Lower lobe of right lung (tissue), 2 donors: ENCODE measurements at regions not wholly inside any gene's neighbourhood (a gene's known extent, or its start where the extent isn't known, plus 50 kb on each side); places are given as distances from the start of the nearest gene placed in this dataset.

Experiments
- ATAC-seq, 2 donors: fragments of 200-7000 bp; cut with Tn5 transposase; one replicate each; pipeline ENCODE4 v1.9.1; 2020 to 2022; ENCODE audit warnings: mild to moderate bottlenecking in 2 of 2, moderate library complexity in 2 of 2
- DNase-seq: peaks from one replicate; pipeline ENCODE4 v3.0.0-alpha.2; 2020
- H3K27ac ChIP-seq: fragments of 200-600 bp; one replicate; pipeline ENCODE4 v1.8.0; 2022
- H3K27me3 ChIP-seq: fragments of 200-600 bp; one replicate; pipeline ENCODE4 v1.8.0; 2022; ENCODE audit warnings: low read depth
- H3K36me3 ChIP-seq: fragments of 200-600 bp; one replicate; pipeline ENCODE4 v1.8.0; 2022; ENCODE audit warnings: mild to moderate bottlenecking
- H3K4me1 ChIP-seq: fragments of 200-600 bp; one replicate; pipeline ENCODE4 v1.8.0; 2022
- H3K4me3 ChIP-seq: fragments of 200-600 bp; one replicate; pipeline ENCODE4 v1.8.0; 2022; ENCODE audit warnings: mild to moderate bottlenecking
- H3K9me3 ChIP-seq: fragments of 200-600 bp; one replicate; pipeline ENCODE4 v1.8.0; 2022
- CTCF ChIP-seq: fragments of 200-600 bp; IDR thresholded peaks from one replicate; pipeline ENCODE4 v1.8.0; 2022; ENCODE audit warnings: antibody characterized with exemption, mild to moderate bottlenecking
- intact Hi-C: fragments of 100-400 bp; cut with DNase I; formaldehyde crosslinking; loops from one replicate; pipeline ENCODE4 v1.11.0; 2022
- donor health status: DM: no; HTN: yes; CAD: no; lungs with severe emphysema.

GRCh38 chrX:121886557-121886956 lies 839.1 kb downstream of the GLUD2 start:
- no peaks in the 10 kb centered on the region for H3K9me3 ChIP-seq
- H3K4me1 ChIP-seq: no peaks in the 10 kb centered on the region
- H3K36me3 ChIP-seq: no peaks in the 10 kb centered on the region
- intact Hi-C loops: no loop called here
- ATAC-seq (no peak), DNase-seq (no peak)
- no peak overlapping the region for H3K4me3 ChIP-seq
- no peak overlapping the region for H3K27ac ChIP-seq
- no peak for TF ChIP-seq CTCF
- no peaks in the 10 kb centered on the region for H3K27me3 ChIP-seq

DNA sequence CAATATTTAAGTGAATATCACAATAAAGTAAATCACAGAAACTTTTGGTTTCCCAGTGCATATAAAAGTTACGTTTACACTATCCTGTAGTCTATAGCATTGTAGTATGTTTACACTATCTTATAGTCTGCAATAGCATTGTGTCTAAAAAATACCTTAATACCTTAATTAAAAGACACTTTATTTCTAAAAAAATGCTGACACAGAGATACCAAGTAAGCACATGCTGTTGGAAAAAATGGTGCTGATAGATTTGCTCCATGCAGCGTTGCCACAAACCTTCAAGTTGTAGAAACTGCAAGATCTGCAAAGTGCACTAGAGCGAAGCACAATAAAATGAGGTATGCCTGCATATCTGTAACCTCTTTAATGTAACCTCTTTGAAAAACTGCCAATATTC lies 847.3 kb downstream of the GLUD2 start:
- Histone ChIP-seq H3K36me3 (no peaks in the 10 kb centered on the region), H3K9me3 (no peaks in the 10 kb centered on the region), H3K27ac (no peak overlapping the region), H3K4me3 (no peak overlapping the region), H3K27me3 (no peaks in the 10 kb centered on the region), H3K4me1 (no peaks in the 10 kb centered on the region)
- intact Hi-C loops: no loop called here
- TF ChIP-seq CTCF: no peak
- ATAC-seq (no peak), DNase-seq (no peak)

- Histone ChIP-seq H3K4me3 (no peak overlapping the region), H3K36me3 (no peaks in the 10 kb centered on the region), H3K9me3 (no peaks in the 10 kb centered on the region), H3K27me3 (no peaks in the 10 kb centered on the region), H3K27ac (no peak overlapping the region), H3K4me1 (no peaks in the 10 kb centered on the region)
- TF ChIP-seq CTCF: no peak
- intact Hi-C loops: no loop called here
- ATAC-seq (no peak), DNase-seq (no peak)
Measured at GRCh38 chrX:121902463-121902862, 855.1 kb downstream of the GLUD2 start.

DNA sequence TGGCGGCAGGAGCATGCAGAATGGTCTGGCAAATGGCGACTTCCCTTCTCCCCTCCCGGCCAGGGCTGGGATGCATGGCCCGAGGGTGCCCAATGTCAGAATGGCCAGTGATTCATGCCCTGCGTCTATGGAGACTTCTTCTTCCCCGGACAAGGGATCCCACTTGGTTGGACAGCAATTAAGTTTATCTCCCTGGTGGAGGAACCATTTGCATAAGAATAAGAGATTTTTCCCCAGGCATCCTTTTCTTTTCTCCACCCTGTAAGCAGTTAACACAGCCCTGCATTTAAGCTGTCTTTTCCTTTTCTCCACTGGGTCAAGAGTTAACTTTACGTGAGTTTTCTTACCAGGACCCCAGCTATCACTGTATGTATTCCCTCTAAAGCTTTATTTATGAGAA lies 856.6 kb downstream of the GLUD2 start:
- no peak for TF ChIP-seq CTCF
- intact Hi-C loops: no loop called here
- no peak overlapping the region for H3K27ac ChIP-seq
- no peaks in the 10 kb centered on the region for H3K27me3 ChIP-seq
- DNase-seq (no peak), ATAC-seq (no peak)
- no peak overlapping the region for H3K4me3 ChIP-seq
- H3K4me1 ChIP-seq: no peaks in the 10 kb centered on the region
- H3K36me3 ChIP-seq: no peaks in the 10 kb centered on the region
- no peaks in the 10 kb centered on the region for H3K9me3 ChIP-seq

GRCh38 chrX:121921258-121921657 lies 873.8 kb downstream of the GLUD2 start:
- no peak for TF ChIP-seq CTCF
- Histone ChIP-seq H3K4me1 (no peaks in the 10 kb centered on the region), H3K27me3 (no peaks in the 10 kb centered on the region), H3K36me3 (no peaks in the 10 kb centered on the region), H3K9me3 (no peaks in the 10 kb centered on the region), H3K27ac (no peak overlapping the region), H3K4me3 (no peak overlapping the region)
- no peak for DNase-seq
- intact Hi-C loops: no loop called here
- ATAC-seq: no peak

GRCh38 chrX:121931567-121931966 lies 884.2 kb downstream of the GLUD2 start:
- Histone ChIP-seq H3K27me3 (no peaks in the 10 kb centered on the region), H3K36me3 (no peaks in the 10 kb centered on the region), H3K9me3 (no peaks in the 10 kb centered on the region), H3K4me1 (no peaks in the 10 kb centered on the region), H3K4me3 (no peak overlapping the region), H3K27ac (no peak overlapping the region)
- DNase-seq: no peak
- no peak for ATAC-seq
- TF ChIP-seq CTCF: no peak
- intact Hi-C loops: no loop called here
